Activated B cell treated with CpG ODN at 0.5 μM for 24 hours (primary cell): ENCODE measurements at regions not wholly inside any gene's neighbourhood (a gene's known extent, or its start where the extent isn't known, plus 50 kb on each side); places are given as distances from the start of the nearest gene placed in this dataset.

Source experiments
- ATAC-seq: fragments of 200-7000 bp; cut with Tn5 transposase; one replicate; pipeline ENCODE4 v1.10.0; 2021; ENCODE audit warnings: low read depth, mild to moderate bottlenecking, moderate library complexity
- CTCF ChIA-PET: fragments of 350-600 bp; sonication (Branson Sonifier 250); formaldehyde crosslinking; loops from one replicate; lab custom pipeline; 2021; ENCODE audit warnings: antibody characterized with exemption; lab: Charles Lee
- POLR2A ChIA-PET: fragments of 350-600 bp; sonication (Branson Sonifier 250); formaldehyde crosslinking; loops from one replicate; lab custom pipeline; 2021; ENCODE audit warnings: antibody characterized with exemption; lab: Charles Lee
- DNase-seq: peaks from one replicate; pipeline ENCODE4 v3.0.0; 2022
- H3K27ac Mint-ChIP-seq: one replicate; pipeline ENCODE4 v1.8.0; 2020; ENCODE audit warnings: mixed read lengths
- H3K27me3 Mint-ChIP-seq: one replicate; pipeline ENCODE4 v1.8.0; 2021; ENCODE audit warnings: mixed read lengths
- H3K36me3 Mint-ChIP-seq: one replicate; pipeline ENCODE4 v1.8.0; 2021; ENCODE audit warnings: low read depth, mixed read lengths
- H3K4me1 Mint-ChIP-seq: one replicate; pipeline ENCODE4 v1.8.0; 2021; ENCODE audit warnings: mixed read lengths
- H3K4me3 Mint-ChIP-seq: one replicate; pipeline ENCODE4 v1.8.0; 2020; ENCODE audit warnings: mild to moderate bottlenecking, mixed read lengths
- H3K9me3 Mint-ChIP-seq: one replicate; pipeline ENCODE4 v1.8.0; 2020; ENCODE audit warnings: mixed read lengths
- CTCF ChIP-seq: fragments of 200-600 bp; IDR thresholded peaks from one replicate; pipeline ENCODE4 v1.8.0; 2022; ENCODE audit warnings: antibody characterized with exemption, mild to moderate bottlenecking
- intact Hi-C: fragments of 100-400 bp; cut with micrococcal nuclease; formaldehyde crosslinking; loops from one replicate; pipeline ENCODE4 v1.15.1; 2024

GRCh38 chr7:86970986-86971385 lies 88.5 kb downstream of the ELAPOR2 start:
- peaks cover 6% of the 10 kb centered on the region for H3K4me1 Mint-ChIP-seq
- DNase-seq, result no peak
- ATAC-seq, result no peak
- no peak overlapping the region for H3K27ac Mint-ChIP-seq
- no peak overlapping the region for H3K4me3 Mint-ChIP-seq
- POLR2A ChIA-PET, result no interaction called here
- no peak for TF ChIP-seq CTCF
- H3K36me3 Mint-ChIP-seq, result no peaks in the 10 kb centered on the region
- no peaks in the 10 kb centered on the region for H3K27me3 Mint-ChIP-seq
- intact Hi-C loops, result no loop called here
- H3K9me3 Mint-ChIP-seq, result no peaks in the 10 kb centered on the region
- CTCF ChIA-PET, result no interaction called here

- intact Hi-C loops, result no loop called here
- ChIA-PET POLR2A (no interaction called here), CTCF (no interaction called here)
- Mint-ChIP-seq H3K9me3 (no peaks in the 10 kb centered on the region), H3K4me1 (peaks cover 6% of the 10 kb centered on the region), H3K36me3 (no peaks in the 10 kb centered on the region), H3K4me3 (no peak overlapping the region), H3K27ac (no peak overlapping the region), H3K27me3 (no peaks in the 10 kb centered on the region)
- no peak for DNase-seq
- TF ChIP-seq CTCF, result no peak
- ATAC-seq, result no peak
Measured at GRCh38 chr7:86970547-86970946, 88.9 kb downstream of the ELAPOR2 start.

GRCh38 chr7:86969865-86970264 lies 89.6 kb downstream of the ELAPOR2 start:
- H3K27ac Mint-ChIP-seq, result no peak overlapping the region
- CTCF ChIA-PET, result no interaction called here
- H3K4me1 Mint-ChIP-seq, result peaks cover 6% of the 10 kb centered on the region
- intact Hi-C loops, result no loop called here
- no peaks in the 10 kb centered on the region for H3K9me3 Mint-ChIP-seq
- H3K36me3 Mint-ChIP-seq, result no peaks in the 10 kb centered on the region
- DNase-seq (no peak), ATAC-seq (no peak)
- H3K27me3 Mint-ChIP-seq, result no peaks in the 10 kb centered on the region
- no peak overlapping the region for H3K4me3 Mint-ChIP-seq
- POLR2A ChIA-PET, result no interaction called here
- TF ChIP-seq CTCF, result no peak

- Mint-ChIP-seq H3K36me3 (no peaks in the 10 kb centered on the region), H3K4me1 (peaks cover 6% of the 10 kb centered on the region), H3K9me3 (no peaks in the 10 kb centered on the region), H3K27me3 (no peaks in the 10 kb centered on the region), H3K27ac (no peak overlapping the region), H3K4me3 (no peak overlapping the region)
- POLR2A ChIA-PET, result no interaction called here
- intact Hi-C loops, result no loop called here
- DNase-seq (no peak), ATAC-seq (no peak)
- CTCF ChIA-PET, result no interaction called here
- TF ChIP-seq CTCF, result no peak
Measured at GRCh38 chr7:86968618-86969017, 90.8 kb downstream of the ELAPOR2 start.

- no peak for DNase-seq
- no peak overlapping the region for H3K4me3 Mint-ChIP-seq
- ChIA-PET CTCF (no interaction called here), POLR2A (no interaction called here)
- intact Hi-C loops, result no loop called here
- no peaks in the 10 kb centered on the region for H3K27me3 Mint-ChIP-seq
- ATAC-seq, result no peak
- H3K9me3 Mint-ChIP-seq, result no peaks in the 10 kb centered on the region
- no peaks in the 10 kb centered on the region for H3K36me3 Mint-ChIP-seq
- TF ChIP-seq CTCF, result no peak
- H3K4me1 Mint-ChIP-seq, result peaks cover 6% of the 10 kb centered on the region
- H3K27ac Mint-ChIP-seq, result no peak overlapping the region
Measured at GRCh38 chr7:86966916-86967315, 92.5 kb downstream of the ELAPOR2 start.
